ENCODE measurements at regions not wholly inside any gene's neighbourhood (a gene's known extent, or its start where the extent isn't known, plus 50 kb on each side); places are given as distances from the start of the nearest gene placed in this dataset.

GRCh38 chr18:55861266-55861665 lies 273.3 kb upstream of the TCF4 start:
- no peak overlapping the region for H3K4me3 Mint-ChIP-seq
- ChIA-PET POLR2A (no interaction called here), CTCF (no interaction called here)
- ATAC-seq (no peak), DNase-seq (no peak)
- no peaks in the 10 kb centered on the region for H3K4me1 Mint-ChIP-seq (ENCODE audit: low read depth)
- no peak overlapping the region for H3K27ac Mint-ChIP-seq
- H3K27me3 Mint-ChIP-seq (ENCODE audit: low read depth) = no peaks in the 10 kb centered on the region
- no peaks in the 10 kb centered on the region for H3K36me3 Mint-ChIP-seq (ENCODE audit: low read depth)
- H3K9me3 Mint-ChIP-seq (ENCODE audit: insufficient read depth) = peaks cover 4% of the 10 kb centered on the region

DNA sequence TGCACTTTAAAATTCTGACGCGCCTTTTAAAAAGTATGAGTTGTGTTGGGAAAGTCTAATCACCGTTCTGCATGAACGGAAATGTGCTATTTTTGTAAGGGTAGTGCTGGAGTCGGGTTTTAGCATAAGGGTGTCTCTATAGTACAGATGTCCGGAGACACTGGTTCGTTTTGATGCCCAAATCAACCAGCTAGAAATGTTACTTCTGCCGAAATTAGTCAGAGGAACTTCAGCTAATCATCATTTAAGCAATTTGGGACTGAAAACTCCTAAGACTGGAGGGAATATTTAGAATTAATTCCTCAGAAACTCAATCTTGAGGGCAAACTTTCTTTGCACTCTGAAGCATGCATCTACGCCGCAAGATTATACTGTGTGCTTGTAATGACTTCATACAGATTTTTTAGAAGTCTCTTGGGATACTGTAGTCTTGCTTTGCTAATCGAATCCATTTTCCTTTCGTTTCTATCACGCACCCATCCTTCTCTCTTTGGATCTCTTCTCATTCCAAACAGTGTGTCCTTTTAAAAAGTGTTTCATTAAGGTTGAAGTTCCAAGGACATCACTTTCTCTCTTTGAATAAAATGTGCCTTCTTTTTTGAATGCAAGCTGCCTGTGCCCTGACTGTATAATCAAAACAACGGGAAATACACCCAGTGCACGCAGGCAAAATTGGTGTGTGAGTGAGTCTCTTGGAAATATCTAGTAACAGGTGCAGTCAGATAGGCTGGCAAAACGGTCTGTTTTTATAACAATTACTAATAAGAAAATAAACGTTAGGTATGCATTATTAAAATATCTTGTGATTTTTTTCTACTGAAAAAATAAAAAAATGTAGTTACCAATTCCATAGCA lies 270.9 kb upstream of the TCF4 start:
- Mint-ChIP-seq H3K4me3 (no peak overlapping the region), H3K27me3 (ENCODE audit: low read depth) (no peaks in the 10 kb centered on the region), H3K4me1 (ENCODE audit: low read depth) (no peaks in the 10 kb centered on the region), H3K36me3 (ENCODE audit: low read depth) (no peaks in the 10 kb centered on the region), H3K27ac (no peak overlapping the region), H3K9me3 (ENCODE audit: insufficient read depth) (peaks cover 4% of the 10 kb centered on the region)
- DNase-seq = no peak
- POLR2A ChIA-PET = no interaction called here
- CTCF ChIA-PET = no interaction called here
- no peak for ATAC-seq

GRCh38 chr18:55857956-55858355 lies 270.0 kb upstream of the TCF4 start:
- Mint-ChIP-seq H3K4me1 (ENCODE audit: low read depth) (no peaks in the 10 kb centered on the region), H3K27me3 (ENCODE audit: low read depth) (no peaks in the 10 kb centered on the region), H3K9me3 (ENCODE audit: insufficient read depth) (peaks cover 4% of the 10 kb centered on the region), H3K36me3 (ENCODE audit: low read depth) (no peaks in the 10 kb centered on the region), H3K4me3 (no peak overlapping the region), H3K27ac (no peak overlapping the region)
- POLR2A ChIA-PET = no interaction called here
- ATAC-seq (no peak), DNase-seq (no peak)
- CTCF ChIA-PET = no interaction called here

GRCh38 chr18:55857409-55857808 lies 269.4 kb upstream of the TCF4 start:
- no peak for DNase-seq
- Mint-ChIP-seq H3K4me1 (ENCODE audit: low read depth) (no peaks in the 10 kb centered on the region), H3K4me3 (no peak overlapping the region), H3K36me3 (ENCODE audit: low read depth) (no peaks in the 10 kb centered on the region), H3K27ac (no peak overlapping the region), H3K27me3 (ENCODE audit: low read depth) (no peaks in the 10 kb centered on the region), H3K9me3 (ENCODE audit: insufficient read depth) (peaks cover 4% of the 10 kb centered on the region)
- CTCF ChIA-PET = no interaction called here
- no peak for ATAC-seq
- POLR2A ChIA-PET = no interaction called here

- no peak overlapping the region for H3K27ac Mint-ChIP-seq
- no peaks in the 10 kb centered on the region for H3K4me1 Mint-ChIP-seq (ENCODE audit: low read depth)
- no peak overlapping the region for H3K4me3 Mint-ChIP-seq
- H3K36me3 Mint-ChIP-seq (ENCODE audit: low read depth) = no peaks in the 10 kb centered on the region
- peaks cover 4% of the 10 kb centered on the region for H3K9me3 Mint-ChIP-seq (ENCODE audit: insufficient read depth)
- no peak for ATAC-seq
- no peaks in the 10 kb centered on the region for H3K27me3 Mint-ChIP-seq (ENCODE audit: low read depth)
- CTCF ChIA-PET = no interaction called here
- DNase-seq = no peak
- POLR2A ChIA-PET = no interaction called here
Measured at GRCh38 chr18:55856679-55857078, 268.7 kb upstream of the TCF4 start.

GRCh38 chr18:55856229-55856628 lies 268.2 kb upstream of the TCF4 start:
- CTCF ChIA-PET = no interaction called here
- ATAC-seq = no peak

DNA sequence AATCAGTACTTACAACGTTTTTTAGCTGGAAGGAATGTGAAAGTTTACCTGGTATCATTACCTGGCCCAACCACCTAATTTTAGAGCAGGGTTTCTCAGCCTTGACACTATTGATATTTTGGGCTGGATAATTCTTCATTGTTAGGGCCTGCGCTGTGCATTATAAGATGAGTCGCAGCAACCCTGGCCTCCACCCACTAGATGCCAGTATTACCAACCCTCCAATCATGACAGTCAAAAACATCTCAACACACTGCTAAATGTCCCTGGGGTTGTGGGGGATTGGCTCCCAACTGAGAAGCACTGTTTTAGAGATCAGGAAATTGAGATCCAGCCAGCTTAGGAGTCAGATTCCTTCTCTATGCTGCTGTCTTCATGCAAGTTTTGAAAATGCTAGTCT lies 265.3 kb upstream of the TCF4 start:
- no peaks in the 10 kb centered on the region for H3K9me3 Mint-ChIP-seq (ENCODE audit: insufficient read depth)
- no peak overlapping the region for H3K4me3 Mint-ChIP-seq
- no peak for ATAC-seq
- no peak overlapping the region for H3K27ac Mint-ChIP-seq
- ChIA-PET CTCF (no interaction called here), POLR2A (no interaction called here)
- no peaks in the 10 kb centered on the region for H3K36me3 Mint-ChIP-seq (ENCODE audit: low read depth)
- no peaks in the 10 kb centered on the region for H3K27me3 Mint-ChIP-seq (ENCODE audit: low read depth)
- H3K4me1 Mint-ChIP-seq (ENCODE audit: low read depth) = no peaks in the 10 kb centered on the region
- no peak for DNase-seq

More at GRCh38 chr18:55856229-55856628, 268.2 kb upstream of the TCF4 start:
- peaks cover 4% of the 10 kb centered on the region for H3K9me3 Mint-ChIP-seq (ENCODE audit: insufficient read depth)
- no peak overlapping the region for H3K4me3 Mint-ChIP-seq
- POLR2A ChIA-PET = no interaction called here
- no peak for DNase-seq
- H3K36me3 Mint-ChIP-seq (ENCODE audit: low read depth) = no peaks in the 10 kb centered on the region
- no peak overlapping the region for H3K27ac Mint-ChIP-seq
- H3K4me1 Mint-ChIP-seq (ENCODE audit: low read depth) = no peaks in the 10 kb centered on the region
- no peaks in the 10 kb centered on the region for H3K27me3 Mint-ChIP-seq (ENCODE audit: low read depth)

DNA sequence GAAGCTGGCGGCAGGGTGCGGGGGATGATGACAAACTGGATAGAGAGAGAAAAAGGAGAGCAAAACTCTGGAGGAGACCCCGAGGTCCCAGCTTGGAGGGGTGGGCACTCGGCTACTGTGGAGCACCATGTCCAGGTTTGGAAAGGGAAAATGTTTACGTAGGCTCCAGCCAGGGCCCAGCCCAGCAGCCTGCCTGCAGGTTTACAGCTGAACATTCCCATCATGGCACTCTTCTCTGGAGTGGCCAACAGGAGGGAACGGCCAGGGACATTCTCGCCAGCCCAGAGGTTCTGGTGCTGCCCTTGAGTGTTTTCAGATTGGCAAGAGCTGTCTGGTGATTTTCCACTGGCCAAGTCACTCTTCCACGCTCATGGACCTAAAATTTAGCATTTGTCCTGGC lies 262.9 kb upstream of the TCF4 start:
- POLR2A ChIA-PET = no interaction called here
- H3K4me1 Mint-ChIP-seq (ENCODE audit: low read depth) = no peaks in the 10 kb centered on the region
- no peaks in the 10 kb centered on the region for H3K9me3 Mint-ChIP-seq (ENCODE audit: insufficient read depth)
- no peaks in the 10 kb centered on the region for H3K36me3 Mint-ChIP-seq (ENCODE audit: low read depth)
- no peak overlapping the region for H3K27ac Mint-ChIP-seq
- CTCF ChIA-PET = no interaction called here
- DNase-seq (no peak), ATAC-seq (no peak)
- H3K27me3 Mint-ChIP-seq (ENCODE audit: low read depth) = no peaks in the 10 kb centered on the region
- no peak overlapping the region for H3K4me3 Mint-ChIP-seq

GRCh38 chr18:55849391-55849790 lies 261.4 kb upstream of the TCF4 start:
- no peak overlapping the region for H3K4me3 Mint-ChIP-seq
- POLR2A ChIA-PET = no interaction called here
- no peaks in the 10 kb centered on the region for H3K4me1 Mint-ChIP-seq (ENCODE audit: low read depth)
- H3K9me3 Mint-ChIP-seq (ENCODE audit: insufficient read depth) = no peaks in the 10 kb centered on the region
- DNase-seq = no peak
- CTCF ChIA-PET = no interaction called here
- no peaks in the 10 kb centered on the region for H3K36me3 Mint-ChIP-seq (ENCODE audit: low read depth)
- no peak for ATAC-seq
- no peaks in the 10 kb centered on the region for H3K27me3 Mint-ChIP-seq (ENCODE audit: low read depth)
- no peak overlapping the region for H3K27ac Mint-ChIP-seq

DNA sequence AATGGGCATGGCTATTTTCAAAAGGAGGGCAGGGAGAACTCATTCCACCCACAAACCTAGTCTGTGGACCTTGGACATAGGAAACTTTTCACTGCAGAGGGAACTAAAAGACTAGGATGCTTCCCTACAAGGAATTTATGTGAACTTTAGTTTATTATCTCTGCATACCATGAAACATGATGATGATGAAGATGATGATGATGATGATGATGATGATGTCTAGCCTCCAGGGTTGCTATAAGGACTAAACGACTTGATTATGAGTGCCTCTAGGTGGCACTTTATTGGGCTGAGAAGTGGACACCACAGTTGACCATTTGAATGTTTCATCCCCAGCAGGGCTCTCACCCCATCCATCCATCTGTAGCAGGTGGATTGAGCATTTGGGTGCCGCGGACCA lies 260.0 kb upstream of the TCF4 start:
- CTCF ChIA-PET = no interaction called here
- H3K27ac Mint-ChIP-seq = no peak overlapping the region
- H3K9me3 Mint-ChIP-seq (ENCODE audit: insufficient read depth) = no peaks in the 10 kb centered on the region
- H3K27me3 Mint-ChIP-seq (ENCODE audit: low read depth) = no peaks in the 10 kb centered on the region
- DNase-seq (no peak), ATAC-seq (no peak)
- H3K36me3 Mint-ChIP-seq (ENCODE audit: low read depth) = no peaks in the 10 kb centered on the region
- POLR2A ChIA-PET = no interaction called here
- H3K4me1 Mint-ChIP-seq (ENCODE audit: low read depth) = no peaks in the 10 kb centered on the region
- no peak overlapping the region for H3K4me3 Mint-ChIP-seq

- H3K4me1 Mint-ChIP-seq (ENCODE audit: low read depth) = no peaks in the 10 kb centered on the region
- H3K36me3 Mint-ChIP-seq (ENCODE audit: low read depth) = no peaks in the 10 kb centered on the region
- H3K27me3 Mint-ChIP-seq (ENCODE audit: low read depth) = no peaks in the 10 kb centered on the region
- POLR2A ChIA-PET = no interaction called here
- ATAC-seq (no peak), DNase-seq (no peak)
- no peak overlapping the region for H3K27ac Mint-ChIP-seq
- CTCF ChIA-PET = no interaction called here
- no peak overlapping the region for H3K4me3 Mint-ChIP-seq
- H3K9me3 Mint-ChIP-seq (ENCODE audit: insufficient read depth) = peaks cover 6% of the 10 kb centered on the region
Measured at GRCh38 chr18:55845221-55845620, 257.2 kb upstream of the TCF4 start.

GRCh38 chr18:55844382-55844781 lies 256.4 kb upstream of the TCF4 start:
- Mint-ChIP-seq H3K36me3 (ENCODE audit: low read depth) (no peaks in the 10 kb centered on the region), H3K27ac (no peak overlapping the region), H3K9me3 (ENCODE audit: insufficient read depth) (peaks cover 6% of the 10 kb centered on the region), H3K4me1 (ENCODE audit: low read depth) (no peaks in the 10 kb centered on the region), H3K27me3 (ENCODE audit: low read depth) (no peaks in the 10 kb centered on the region), H3K4me3 (no peak overlapping the region)
- ChIA-PET POLR2A (no interaction called here), CTCF (no interaction called here)
- no peak for DNase-seq
- ATAC-seq = no peak

DNA sequence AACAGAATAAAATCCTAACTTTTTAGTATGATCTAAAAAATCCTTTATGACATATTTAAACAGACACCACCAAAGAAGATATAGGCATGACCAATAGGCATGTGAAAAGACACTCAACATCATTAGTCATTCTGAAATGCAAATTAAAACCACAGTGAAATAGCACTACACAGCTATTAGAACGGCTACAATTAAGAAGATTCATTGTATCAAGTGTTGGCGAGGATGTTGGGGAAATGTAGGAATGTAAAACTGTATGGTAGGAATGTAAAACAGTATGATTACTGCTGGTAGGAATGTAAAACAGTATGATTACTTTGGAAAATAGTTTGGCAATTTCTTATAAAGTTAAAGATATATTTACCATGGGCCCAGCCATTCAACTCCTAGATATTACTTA lies 253.3 kb upstream of the TCF4 start:
- H3K27me3 Mint-ChIP-seq (ENCODE audit: low read depth) = no peaks in the 10 kb centered on the region
- ChIA-PET POLR2A (no interaction called here), CTCF (no interaction called here)
- H3K9me3 Mint-ChIP-seq (ENCODE audit: insufficient read depth) = peaks cover 16% of the 10 kb centered on the region
- DNase-seq = no peak
- ATAC-seq = no peak
- H3K4me1 Mint-ChIP-seq (ENCODE audit: low read depth) = no peaks in the 10 kb centered on the region
- no peaks in the 10 kb centered on the region for H3K36me3 Mint-ChIP-seq (ENCODE audit: low read depth)
- H3K4me3 Mint-ChIP-seq = no peak overlapping the region
- H3K27ac Mint-ChIP-seq = no peak overlapping the region

All from activated CD8-positive, alpha-beta T cell treated with anti-CD3 and anti-CD28 coated beads, Interleukin-2, amount 10 ng/mL, durations not matched to agents 7 days and 5 days (primary cell).